ENCODE measurements at regions not wholly inside any gene's neighbourhood (a gene's known extent, or its start where the extent isn't known, plus 50 kb on each side); places are given as distances from the start of the nearest gene placed in this dataset.
A peak's percentile ranks its signal among the peaks of the same experiment; 100 is the strongest.

DNA sequence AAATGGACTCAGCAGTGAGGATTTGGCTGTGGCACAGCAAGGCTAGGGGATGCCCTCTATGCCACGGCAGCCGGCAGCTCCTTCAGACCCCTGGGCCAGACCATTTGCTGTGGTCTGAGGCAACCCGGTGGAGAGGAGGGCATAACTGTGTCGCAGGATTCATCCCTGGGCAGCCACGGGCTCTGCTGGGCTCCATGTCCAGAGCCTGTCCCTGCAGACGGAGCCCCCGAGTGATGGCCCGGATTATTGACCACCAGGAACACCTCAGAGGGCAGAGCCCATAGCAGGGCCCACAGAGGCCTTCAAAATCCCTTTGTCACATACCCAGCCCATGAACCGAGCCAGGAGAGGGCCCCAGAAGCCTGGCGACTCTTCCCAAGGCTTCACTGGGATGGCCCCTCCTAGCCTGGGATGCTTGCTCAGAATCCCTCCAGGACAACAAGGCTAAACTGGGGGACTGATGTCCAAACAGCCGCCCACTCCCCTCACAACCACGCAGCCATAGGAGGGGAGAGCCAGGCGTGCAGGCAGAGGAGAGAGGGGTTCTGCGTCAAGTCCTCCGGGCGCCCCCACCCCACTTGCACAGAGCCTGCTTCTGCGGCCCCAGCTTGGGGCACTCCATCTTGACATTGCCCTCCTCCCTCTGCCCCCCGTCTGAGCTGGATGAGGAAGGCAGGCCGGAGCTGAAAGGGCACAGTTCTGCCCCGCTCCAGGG is 68.2 kb upstream of the AFDN start:
- DNase-seq = no peak

DNA sequence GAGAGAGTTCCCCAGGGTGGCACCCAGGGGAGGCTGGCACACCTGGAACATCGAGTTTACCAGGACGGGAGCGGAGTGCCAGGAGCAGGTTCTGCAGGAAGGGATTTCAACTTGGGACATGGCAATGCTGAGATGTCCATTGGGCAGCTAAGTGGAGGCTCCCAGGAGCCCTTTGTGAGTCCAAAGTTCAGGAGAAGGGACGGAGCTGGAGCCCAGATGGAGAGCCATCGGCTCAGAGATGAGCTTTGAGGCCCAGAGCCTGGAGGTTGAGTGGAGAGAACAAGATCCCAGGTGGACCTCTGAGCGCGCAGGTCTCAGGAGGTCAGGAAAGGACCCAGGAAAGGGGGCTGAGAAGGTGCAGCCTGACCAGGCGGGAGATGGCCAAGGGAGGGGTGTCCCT is 67.5 kb upstream of the AFDN start:
- no peak for DNase-seq

DNA sequence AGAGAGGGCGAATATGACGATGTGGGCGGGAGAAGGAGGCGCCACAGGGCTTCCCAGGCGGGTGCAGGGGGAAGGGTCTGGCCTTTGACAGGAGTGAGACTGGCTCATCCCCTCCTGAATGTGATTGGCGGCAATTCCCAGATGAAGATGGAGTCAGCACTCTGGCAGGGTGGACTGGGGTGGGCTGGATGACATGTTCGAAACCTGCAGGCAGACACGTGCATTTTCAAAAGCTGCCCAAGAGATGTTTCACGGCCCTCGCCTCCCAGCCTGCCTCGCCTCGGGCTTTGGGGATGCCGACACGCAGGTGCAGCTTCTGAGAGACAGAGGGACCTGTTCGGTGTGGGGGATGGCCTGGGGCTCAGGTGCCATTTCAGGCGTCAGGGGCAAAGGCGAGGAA is 66.8 kb upstream of the AFDN start:
- no peak for DNase-seq

DNA sequence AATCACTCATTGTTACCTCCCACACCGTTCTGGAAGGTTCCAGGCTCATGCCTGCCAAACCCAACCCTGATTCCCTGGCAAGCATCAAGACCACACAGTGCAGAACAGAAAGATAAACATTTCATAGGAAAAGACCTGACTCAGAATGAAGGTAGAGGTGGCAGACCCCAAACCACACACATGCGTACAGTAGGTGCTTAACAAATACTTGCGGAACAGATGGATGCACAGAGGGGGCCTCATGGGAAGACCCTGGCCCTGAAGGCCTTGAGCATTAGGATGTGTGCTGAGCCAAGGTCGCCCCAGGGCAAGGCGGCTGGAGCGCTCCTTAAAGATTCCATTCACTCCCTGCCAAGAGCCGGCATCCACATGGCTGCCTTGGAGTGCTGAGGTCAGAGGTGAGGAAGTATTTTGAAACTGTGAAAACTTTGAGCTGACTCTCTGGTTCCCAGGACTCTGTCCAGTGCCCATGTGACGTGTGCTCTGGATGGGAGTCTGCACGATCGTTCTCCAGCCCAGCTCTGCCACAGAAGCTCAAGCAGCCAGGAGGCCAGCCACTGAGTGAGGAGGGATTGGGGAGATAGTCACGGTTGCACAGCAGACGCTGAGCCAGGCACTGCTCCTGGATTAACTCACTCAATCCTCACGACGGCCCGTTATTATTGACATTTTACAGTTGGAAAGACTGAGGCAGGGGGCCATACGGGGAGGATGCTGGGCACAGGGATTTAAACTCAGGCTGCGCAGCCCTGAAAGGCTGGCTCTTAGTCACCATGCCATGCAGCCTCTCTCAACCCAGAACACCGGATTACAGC is 65.5 kb upstream of the AFDN start:
- peak; percentile 64 for DNase-seq

DNA sequence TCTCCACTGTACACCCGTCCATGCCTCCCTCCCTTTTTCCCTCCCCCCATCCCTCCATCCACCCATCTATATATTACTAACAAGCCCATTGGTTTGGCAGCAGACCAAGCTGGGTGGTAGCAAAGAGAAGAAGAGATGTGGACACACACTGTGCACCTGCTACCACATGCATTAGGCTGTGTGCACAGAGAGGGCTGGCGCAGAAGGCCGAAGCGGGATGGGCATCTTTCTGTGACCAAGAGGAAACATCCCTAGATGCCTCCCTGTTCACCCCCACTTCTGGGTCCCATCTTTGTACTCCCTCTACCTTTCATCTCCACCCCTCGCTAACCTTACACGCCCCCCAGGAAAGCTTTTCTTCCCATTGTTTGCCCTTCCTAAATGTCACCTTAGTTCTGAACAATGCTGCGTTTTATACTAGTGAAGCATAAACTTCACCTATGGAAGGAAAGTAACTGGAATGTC is 64.9 kb upstream of the AFDN start:
- DNase-seq = no peak

DNA sequence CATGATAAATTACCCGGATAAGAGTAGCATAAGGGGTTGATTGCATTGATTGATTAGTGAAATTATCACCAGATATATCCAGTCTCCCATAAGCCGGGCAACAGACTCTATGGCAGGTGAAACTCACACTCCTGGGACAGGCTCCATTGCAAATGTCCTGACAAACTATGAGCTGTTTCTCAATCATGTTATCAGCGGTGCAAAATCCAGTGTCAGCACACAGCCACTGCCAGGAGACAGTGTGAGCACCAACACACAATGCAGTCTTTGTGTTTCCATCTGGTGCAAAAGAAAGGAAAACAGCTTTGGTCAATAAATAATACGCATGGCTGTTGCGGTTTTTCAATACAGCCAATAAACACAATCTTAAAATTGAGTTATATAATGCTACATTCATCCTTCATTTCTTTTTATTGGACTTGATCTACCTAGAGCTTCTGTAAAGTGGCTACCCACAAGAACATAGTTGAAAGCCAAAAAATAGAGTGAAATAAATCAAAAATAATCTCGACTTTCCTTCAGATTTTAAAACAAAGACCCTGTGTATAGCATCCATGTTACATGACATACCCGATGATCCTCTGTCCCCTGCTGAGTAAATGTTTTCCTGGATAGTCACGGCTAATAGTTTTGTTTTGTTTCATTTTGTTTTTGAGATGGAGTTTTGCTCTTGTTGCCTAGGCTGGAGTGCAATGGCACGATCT is 64.3 kb upstream of the AFDN start:
- DNase-seq = no peak

DNA sequence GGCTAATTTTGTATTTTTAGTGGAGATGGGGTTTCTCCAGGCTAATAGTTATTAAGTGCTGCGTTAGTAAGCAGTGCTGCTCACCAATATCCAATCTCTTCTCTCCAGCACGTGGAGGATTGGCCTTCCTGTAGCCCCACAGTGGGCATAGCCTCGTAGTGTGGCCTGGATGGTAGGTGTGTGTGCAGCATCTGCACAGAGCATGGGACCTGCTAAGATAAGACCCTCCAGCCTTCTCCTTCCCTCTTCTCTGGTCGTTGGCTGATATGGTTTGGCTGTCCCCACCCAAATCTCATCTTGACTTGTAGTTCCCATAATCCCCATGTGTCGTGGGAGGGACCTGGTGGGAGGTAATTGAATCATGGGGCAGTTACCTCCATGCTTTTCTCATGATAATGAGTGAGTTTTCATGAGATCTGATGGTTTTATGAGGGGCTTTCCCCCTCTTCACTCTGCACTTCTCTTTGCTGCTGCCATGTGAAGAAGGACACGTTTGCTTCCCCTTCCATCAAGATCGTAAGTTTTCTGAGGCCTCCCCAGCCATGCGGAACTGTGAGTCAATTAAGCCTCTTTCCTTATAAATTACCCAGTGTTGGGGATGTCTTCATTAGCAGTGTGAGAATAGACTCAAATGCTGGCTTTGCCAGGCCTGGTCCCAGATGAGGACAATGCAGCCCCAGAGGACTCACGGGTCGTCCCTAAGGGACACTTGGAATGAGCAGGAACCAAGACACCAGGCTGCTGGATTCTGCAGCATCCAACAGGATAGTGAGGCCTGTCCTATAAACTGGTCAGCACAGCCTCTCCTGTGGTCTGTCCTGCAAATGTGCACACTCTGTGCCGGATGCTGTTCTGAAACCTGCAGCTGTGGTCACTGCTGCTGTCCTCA is 63.4 kb upstream of the AFDN start:
- no peak for DNase-seq

DNA sequence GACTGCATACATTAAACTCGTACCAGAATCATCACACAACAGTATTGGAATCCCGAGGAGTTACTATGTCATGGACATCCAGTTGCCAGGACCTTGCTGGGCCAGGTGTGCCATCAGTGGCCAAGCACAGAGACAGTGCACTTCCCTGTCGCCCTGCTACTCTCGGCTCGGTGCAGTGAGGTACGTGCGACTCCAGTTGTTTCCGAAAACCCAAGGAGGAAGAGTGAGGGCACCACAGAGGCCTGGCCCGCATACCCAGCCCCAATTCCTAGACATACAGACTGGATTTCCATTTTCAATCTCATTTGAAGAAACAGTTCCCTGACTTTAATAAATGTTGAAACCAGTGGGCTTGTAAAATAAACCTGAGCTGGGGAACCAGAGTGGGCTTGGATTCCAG is 62.5 kb upstream of the AFDN start:
- no peak for DNase-seq

DNA sequence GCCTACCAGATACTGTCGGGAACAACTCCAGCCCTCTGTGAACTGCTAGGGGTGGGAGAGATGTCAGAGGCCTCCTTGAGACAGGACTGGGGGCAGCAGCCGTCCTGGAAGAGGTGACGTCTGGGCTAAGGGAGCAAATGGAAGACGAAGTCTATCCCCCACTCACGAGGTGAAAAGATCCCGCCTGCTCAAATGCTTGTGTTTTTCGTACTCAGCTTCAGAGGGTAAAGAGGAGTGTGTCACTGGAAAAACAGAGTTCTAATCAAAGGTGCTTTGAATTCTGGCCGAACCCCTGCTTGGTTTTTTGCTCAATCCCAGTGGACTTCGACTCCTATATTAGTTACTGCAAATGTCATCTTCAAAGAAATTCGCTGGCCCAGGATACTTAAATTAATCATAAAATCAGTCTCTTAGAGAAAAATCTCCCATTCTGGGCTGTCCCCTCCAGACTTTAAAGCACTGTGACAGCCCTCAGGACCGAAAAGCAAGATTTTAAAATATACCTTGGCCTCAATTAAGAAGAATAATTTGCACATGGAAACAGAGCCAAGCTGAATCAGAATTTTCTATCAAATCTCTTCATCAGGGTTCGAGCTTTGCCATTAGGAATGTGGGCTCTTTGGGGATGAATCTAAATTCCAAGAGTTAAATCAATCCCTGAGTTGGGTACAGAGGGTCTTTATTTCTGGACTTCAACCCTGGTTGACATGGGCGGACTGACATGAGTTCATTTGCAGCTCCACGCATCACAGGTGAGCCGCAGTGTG is 61.8 kb upstream of the AFDN start:
- DNase-seq = no peak

DNA sequence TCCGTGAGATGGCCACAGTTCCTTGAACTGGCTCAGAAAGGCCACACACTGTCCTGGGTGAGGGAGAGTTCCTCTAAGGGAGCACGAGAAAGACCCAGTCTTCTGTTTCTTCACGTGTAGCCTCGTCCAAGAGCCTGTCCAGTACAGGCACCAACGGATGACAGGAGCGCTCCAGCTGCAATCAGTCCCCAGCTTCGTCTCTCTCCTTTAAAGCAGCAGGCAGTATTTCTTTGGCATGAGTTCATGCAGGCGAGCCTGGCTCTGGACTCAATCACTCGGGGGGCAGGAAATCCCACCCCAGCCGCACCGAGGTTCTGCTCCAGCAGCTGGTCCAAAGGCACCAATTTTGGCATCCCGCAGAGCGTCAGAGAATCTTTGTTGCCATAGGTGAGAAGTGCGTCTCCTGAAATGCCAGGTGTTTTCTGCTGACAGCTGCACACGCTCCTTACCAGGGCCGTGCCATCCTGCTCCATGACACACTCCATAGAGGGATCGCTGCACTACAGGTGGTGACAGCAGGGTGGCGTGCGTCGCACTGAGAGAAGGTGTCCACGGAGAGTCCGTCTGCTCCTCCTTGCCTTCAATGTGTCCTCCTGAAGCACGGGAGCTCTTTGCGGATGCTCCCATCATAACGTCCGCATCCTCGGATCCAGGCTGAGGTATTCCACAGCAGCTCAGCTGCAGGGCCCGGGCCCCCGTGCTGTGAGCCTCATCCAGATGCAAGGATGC is 59.6 kb upstream of the AFDN start:
- no peak for DNase-seq

DNA sequence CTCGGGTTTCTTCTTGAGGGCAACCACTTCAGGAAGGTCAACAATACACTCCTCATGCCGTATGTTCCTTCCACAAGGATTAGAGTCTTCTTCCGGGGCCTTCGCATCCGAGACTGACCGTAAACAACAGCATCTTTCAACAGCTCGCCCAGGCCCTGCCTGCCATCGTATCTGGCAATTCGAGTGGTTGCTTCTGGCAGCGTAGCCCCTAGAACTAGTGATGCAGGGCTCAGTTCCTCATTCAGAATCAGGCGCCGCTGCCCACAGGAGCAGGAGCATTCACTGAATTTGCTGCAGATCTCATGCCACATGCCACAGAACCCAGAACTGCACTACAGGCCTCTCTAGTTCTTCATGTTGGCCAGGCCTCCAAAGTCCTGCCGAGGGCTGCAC is 59.0 kb upstream of the AFDN start:
- DNase-seq = no peak

DNA sequence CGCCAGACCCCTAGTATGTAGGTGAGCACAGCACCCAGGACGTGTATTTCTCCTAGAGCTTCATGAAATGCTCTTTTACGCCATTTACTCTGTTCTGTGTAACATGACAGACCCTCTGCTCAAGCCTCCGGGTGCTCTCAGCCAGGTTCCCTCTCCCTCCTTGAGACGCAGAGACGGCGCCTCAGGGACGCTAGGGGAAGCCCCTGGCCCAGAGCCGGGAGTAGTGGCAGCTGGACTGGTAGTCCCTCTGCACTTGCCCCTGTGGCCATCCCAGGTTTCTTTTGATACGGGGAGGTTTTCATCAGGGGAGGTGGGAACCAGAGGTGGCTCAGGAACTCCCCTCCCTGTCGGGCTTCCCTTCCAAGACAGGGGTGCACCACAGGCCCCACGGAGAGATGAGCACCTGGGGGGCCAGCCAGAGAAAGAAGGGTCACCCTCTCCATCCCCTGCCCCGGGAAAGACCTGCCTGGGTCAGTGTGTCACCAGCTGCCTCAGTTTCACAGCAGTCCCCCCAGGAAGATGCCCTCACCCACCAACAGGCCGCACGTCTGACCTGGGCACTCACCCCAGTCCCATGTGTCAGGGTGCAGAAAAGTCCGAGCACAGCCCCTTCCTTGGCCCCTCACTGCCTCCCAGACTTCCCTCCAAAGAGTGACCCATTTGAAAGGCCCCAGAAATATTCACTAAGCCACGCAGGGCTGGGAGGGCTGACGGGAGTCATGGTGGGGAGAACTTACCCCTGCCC is 58.1 kb upstream of the AFDN start:
- no peak for DNase-seq

DNA sequence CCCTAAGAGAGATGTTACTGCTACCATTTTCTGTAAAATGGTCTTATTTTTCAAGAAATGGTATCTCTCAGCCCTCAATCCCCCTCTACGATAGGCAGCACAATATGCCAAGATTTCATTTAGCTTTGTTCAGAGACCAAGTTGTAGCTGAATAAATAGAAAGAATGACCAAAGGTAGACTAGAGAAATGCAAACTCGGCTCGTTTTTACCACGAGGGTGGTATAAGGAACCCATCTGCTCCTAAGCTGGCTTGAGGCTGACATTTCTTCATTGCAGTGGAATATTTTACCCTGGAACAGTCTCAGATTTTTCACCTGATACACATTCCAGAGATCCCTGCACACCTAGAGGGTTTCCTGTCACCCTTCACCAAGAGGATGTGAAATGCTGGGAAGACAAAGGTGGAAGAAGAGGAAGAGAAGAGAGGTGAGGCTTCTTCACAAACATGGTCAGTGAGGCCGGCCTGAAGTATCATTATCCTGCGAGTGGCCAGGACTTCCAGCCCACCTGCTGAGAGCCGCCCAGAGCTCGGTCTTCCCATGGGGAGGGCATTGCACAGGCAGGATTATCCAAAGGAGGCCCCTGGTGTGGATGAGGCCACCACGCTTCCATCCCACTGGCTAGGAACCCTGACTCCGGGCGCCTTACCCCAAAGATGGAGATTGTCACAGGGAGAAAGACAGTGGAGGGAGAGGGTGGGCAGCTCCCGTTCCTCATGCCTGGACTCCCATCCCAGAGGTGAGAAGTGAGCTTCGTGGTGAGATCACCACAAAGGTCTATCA is 57.1 kb upstream of the AFDN start:
- DNase-seq = no peak

DNA sequence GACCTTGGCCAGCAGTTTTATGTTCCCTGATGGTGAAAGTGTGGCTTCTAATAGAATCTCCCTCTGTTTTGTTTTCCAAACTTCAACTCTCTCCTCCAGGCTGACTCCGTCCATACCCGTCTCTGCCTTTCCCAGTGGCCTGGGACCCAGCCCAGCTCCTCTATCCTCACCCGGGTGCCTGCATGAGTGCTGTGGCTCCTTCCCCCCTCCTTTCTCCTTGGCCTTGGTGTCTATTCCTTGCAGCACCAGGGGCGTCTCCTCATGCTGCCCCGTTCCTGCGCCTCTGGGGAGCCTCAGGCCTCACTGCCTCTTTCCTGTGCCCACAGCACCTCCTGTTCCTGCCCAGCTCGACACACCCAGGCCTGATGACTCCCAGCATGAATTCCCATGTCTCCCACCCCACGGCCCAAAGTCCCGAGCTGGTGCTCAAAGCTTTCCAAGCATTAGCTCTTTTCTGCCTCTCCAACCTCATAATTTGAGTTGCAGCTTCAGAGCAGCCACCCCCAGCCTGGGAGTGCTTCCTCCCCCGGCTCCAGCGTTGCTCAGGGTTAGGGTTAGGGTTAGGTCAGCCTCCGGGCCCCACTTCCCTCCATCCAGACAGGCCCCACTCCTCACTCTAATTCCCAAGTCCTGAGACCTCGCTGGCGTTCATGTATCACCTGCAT is 56.3 kb upstream of the AFDN start:
- no peak for DNase-seq

DNA sequence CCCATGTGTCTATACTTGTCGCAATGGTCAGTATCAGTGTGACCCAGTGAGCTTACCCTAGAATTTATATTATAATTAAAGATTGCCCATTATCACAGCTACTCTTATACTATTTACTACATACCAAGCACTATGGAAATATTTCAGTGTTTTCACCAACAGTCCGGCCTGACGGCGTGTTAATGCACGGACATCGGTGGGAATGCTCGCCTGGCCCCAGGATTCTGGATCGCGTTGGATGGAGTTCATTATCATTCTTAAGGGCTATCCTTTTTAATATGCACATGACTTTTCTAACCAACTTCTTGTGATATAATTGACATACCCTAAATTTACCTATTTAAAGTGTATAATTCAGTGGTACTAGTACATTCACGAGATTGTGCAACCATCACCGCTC is 51.8 kb upstream of the AFDN start:
- no peak for DNase-seq

DNA sequence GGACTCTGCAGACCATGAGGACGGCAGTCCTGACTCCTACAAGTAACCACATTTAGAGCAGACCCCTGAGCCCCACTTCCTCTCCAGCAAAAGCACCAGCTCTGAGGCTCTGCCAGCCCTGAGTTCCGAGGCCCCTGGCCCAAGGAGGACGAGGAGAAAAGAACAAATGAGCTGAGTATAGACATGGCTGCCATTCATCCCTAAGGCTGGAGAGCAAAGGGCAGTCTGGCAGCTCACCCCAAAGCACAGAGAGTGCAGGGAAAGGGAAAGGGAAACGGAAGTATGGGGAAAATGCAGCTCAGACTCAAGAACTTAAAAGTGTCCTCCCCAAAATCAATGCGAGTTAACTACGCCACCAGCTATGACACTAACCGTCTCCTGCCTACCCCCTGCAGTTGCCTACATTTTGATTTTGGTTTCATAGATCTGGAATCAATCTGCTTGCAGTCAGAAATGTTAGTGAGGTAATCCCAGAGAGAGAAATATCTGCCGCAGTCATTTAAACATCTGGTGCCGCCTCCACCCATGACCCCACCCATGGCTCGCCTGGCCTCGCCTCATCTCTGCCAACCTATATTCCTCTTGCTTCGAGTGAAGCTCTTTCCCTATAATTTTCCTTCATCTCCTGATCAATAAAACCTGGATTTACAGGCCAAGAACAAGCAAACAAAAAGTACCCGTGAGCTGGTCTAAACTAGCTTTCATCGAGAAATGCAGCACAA is 49.6 kb upstream of the AFDN start:
- no peak for DNase-seq

Measured in femur (tissue), 1 donor.